ENCODE measurements at regions not wholly inside any gene's neighbourhood (a gene's known extent, or its start where the extent isn't known, plus 50 kb on each side); places are given as distances from the start of the nearest gene placed in this dataset.

GRCh38 chr15:29998033-29998432, 84.7 kb upstream of the GOLGA8J start:
- Histone ChIP-seq H3K14ac (ENCODE audit: insufficient read depth, low read length) (no peak overlapping the region), H3K27ac (ENCODE audit: insufficient read length, low read depth, low read length) (no peak overlapping the region), H4K8ac (replicated peaks; ENCODE audit: insufficient read length, low read depth, low read length) (no peak overlapping the region), H3K9me3 (ENCODE audit: control insufficient read depth, low read depth, low read length) (no peaks in the 10 kb centered on the region), H3K27me3 (ENCODE audit: insufficient read depth, low read length) (no peaks in the 10 kb centered on the region), H3K4me2 (ENCODE audit: insufficient read depth, insufficient read length, low read length) (no peak overlapping the region), H3K23me2 (ENCODE audit: insufficient read length, low read depth, low read length, poor library complexity, severe bottlenecking) (no peaks in the 10 kb centered on the region), H4K5ac (ENCODE audit: insufficient read length, low read depth, low read length) (no peak overlapping the region), H3K56ac (ENCODE audit: insufficient read length, low read depth, low read length) (no peak overlapping the region), H3K79me2 (ENCODE audit: insufficient read depth, low read length) (no peaks in the 10 kb centered on the region), H3K23ac (ENCODE audit: insufficient read length, low read depth, low read length) (no peak overlapping the region), H2AFZ (ENCODE audit: low read length) (no peak overlapping the region), H2BK120ac (ENCODE audit: low read depth, low read length, poor library complexity, severe bottlenecking) (no peak overlapping the region), H3K9ac (ENCODE audit: extremely low read depth, insufficient read length, low read length) (no peak overlapping the region), H3T11ph (ENCODE audit: low read length) (no peak overlapping the region), H2BK20ac (ENCODE audit: low read depth, low read length, poor library complexity, severe bottlenecking) (no peak overlapping the region), H2AK5ac (ENCODE audit: insufficient read length, low read length) (no peak overlapping the region), H2BK12ac (ENCODE audit: insufficient read length, low read depth, low read length) (no peak overlapping the region), H2BK5ac (ENCODE audit: insufficient read length, low read length) (no peak overlapping the region), H3K79me1 (ENCODE audit: insufficient read depth, low read depth, low read length, poor library complexity, severe bottlenecking) (no peaks in the 10 kb centered on the region), H3K18ac (ENCODE audit: insufficient read length, low read depth, low read length) (no peak overlapping the region), H3K4me1 (ENCODE audit: insufficient read depth, low read length) (no peaks in the 10 kb centered on the region; the same call in 1 of the 2 replicates), H2BK15ac (ENCODE audit: low read depth, low read length) (no peak overlapping the region), H4K91ac (ENCODE audit: insufficient read length, low read depth, low read length) (no peak overlapping the region), H3K4ac (ENCODE audit: low read depth, low read length) (no peak overlapping the region), H4K20me1 (ENCODE audit: control insufficient read depth, insufficient read depth, insufficient read length) (no peaks in the 10 kb centered on the region)
- peaks cover 10 to 12% of the 10 kb centered on the region in 2 experiments for H3K4me1 Mint-ChIP-seq
- no peak overlapping the region for H3K4me3 Mint-ChIP-seq
- no peak for DNase-seq
- WGBS (ENCODE audit: extremely low coverage, insufficient read length, low lambda C conversion rate) = no CpG with 5 or more reads among the region's 2 CpGs
- H3K36me3 Mint-ChIP-seq (ENCODE audit: insufficient read depth in 1 of 3, low read depth in 3 of 3) = no peaks in the 10 kb centered on the region
- TF ChIP-seq CTCF (conservative IDR thresholded peaks at IDR 0.05) = no peak
- no peak overlapping the region for H3K27ac Mint-ChIP-seq
- peaks cover 3% of the 10 kb centered on the region in 2 experiments; a peak in 2 of 5 replicates for H3K9me3 Mint-ChIP-seq
- H3K27me3 Mint-ChIP-seq (ENCODE audit: low read depth) = no peaks in the 10 kb centered on the region; the same call in 1 of the 2 replicates
